Mucosa of rectum (tissue), 2 donors: ENCODE measurements at regions not wholly inside any gene's neighbourhood (a gene's known extent, or its start where the extent isn't known, plus 50 kb on each side); places are given as distances from the start of the nearest gene placed in this dataset.
"Not testable (repeated sequence)": the region's sequence is repeated elsewhere in the genome, so short reads cannot be mapped to it uniquely, and the experiment has no call there.

Experiments
- H3K27ac ChIP-seq, 2 donors: one replicate each; pipeline ENCODE4 v1.7.0; 2013; ENCODE audit warnings: inconsistent platforms in 2 of 2, low read depth in 2 of 2, low read length in 2 of 2
- H3K27me3 ChIP-seq, 2 donors: one replicate each; pipeline ENCODE4 v1.7.0; 2013; ENCODE audit warnings: low read length in 2 of 2; ENCODE audit not compliant: control insufficient read depth in 2 of 2, insufficient read depth in 2 of 2
- H3K36me3 ChIP-seq, 2 donors: one replicate each; pipeline ENCODE4 v1.7.0; 2013; ENCODE audit warnings: low read length in 2 of 2; ENCODE audit not compliant: control insufficient read depth in 2 of 2, insufficient read depth in 2 of 2
- H3K4me1 ChIP-seq, 2 donors: one replicate each; pipeline ENCODE4 v1.7.0; 2013; ENCODE audit warnings: low read length in 2 of 2, mild to moderate bottlenecking in 1 of 2; ENCODE audit not compliant: control insufficient read depth in 2 of 2, insufficient read depth in 2 of 2
- H3K4me3 ChIP-seq, 2 donors: one replicate each; pipeline ENCODE4 v1.7.0; 2013; ENCODE audit warnings: low read length in 2 of 2
- H3K9ac ChIP-seq, 2 donors: one replicate each; pipeline ENCODE4 v1.7.0; 2013; ENCODE audit warnings: low read length in 2 of 2, low read depth in 1 of 2, mild to moderate bottlenecking in 1 of 2
- H3K9me3 ChIP-seq, 2 donors: one replicate each; pipeline ENCODE4 v1.7.0; 2013; ENCODE audit warnings: low read length in 2 of 2; ENCODE audit not compliant: control insufficient read depth in 2 of 2
- donor health status: healthy.
- donor health status: Normal muscosa, but diverticular disease.

DNA sequence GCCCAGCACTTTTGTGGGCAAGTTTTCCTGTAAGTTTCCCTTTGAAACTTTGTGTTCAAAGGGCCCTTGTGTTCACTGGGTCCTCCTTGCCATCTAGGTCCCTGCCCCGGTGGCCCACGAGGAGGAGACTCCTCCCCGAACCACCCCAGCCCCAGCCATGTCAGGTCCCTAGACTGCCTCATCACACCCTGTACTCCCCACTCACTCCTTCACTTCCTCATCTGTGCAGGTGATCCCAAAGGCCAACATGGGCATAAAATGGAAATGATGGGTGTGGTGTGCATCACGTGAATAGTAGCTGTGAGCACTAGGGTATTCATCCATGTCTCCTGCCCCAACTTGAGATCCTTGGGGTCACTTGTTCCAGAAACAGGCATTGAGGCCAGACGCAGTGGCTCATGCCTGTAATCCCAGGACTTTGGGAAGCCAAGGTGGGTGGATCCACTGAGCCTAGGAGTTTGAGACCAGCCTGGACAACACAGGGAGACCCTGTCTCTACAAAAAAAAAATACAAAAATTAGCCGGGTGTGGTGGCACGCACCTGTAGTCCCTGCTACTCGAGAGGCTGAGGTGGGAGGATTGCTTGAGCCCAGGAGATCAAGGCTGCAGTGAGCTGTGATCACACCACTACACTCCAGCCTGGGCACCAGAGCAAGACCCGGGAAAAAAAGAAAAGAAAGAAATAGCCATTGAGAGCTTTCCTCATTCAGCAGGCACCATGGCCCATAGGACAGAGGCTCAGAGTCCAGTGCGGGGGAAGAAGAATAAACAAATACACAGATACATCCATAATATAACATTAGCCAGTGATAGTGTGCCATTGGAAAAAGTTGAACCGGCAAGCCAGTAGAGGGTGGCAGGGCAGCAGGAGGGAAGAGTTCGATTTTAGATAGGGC lies 74.5 kb downstream of the KATNIP start:
- Histone ChIP-seq H3K27me3 (no peaks in the 10 kb centered on the region), H3K27ac (peak overlapping the region; percentile 75 to 81), H3K36me3 (peaks cover 0 to 2% of the 10 kb centered on the region in 2 donors), H3K9me3 (no peaks in the 10 kb centered on the region), H3K9ac (no peak overlapping the region), H3K4me1 (peaks cover 34 to 50% of the 10 kb centered on the region in 2 donors), H3K4me3 (no peak overlapping the region)

DNA sequence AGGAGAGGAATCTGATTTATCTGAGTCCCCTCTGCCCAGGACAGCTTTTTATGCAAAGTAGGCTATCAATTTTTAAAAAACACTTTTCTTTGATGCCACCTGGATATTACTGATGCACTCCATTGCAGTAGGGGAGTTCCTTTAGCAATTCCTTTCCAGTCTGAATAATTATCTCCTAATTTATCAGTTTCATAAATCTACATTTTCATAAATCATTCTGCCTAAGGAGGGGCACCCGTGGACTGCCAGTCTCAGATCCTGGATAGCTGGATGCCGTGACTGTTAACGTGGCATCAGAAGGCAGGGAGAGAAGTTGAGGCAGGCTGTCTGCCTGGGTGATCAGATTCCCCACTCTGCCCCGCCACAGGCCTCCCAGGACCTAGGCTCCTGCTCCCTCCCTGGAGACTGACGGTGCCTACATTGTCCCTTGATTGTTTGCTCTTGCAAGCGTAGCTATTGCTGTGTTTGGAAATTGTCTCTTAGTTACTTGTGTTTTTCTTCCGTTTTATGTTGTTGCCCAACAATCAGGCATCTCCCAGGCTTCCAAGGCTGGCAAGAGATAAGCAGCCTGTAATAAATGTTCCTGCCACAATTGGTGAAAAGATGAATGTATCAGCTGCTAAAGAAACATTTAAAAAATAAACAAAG lies 75.2 kb downstream of the KATNIP start:
- Histone ChIP-seq H3K36me3 (peaks cover 0 to 2% of the 10 kb centered on the region in 2 donors), H3K27me3 (no peaks in the 10 kb centered on the region), H3K9ac (peak overlapping the region in 1 of 2 donors; percentile 31), H3K4me1 (peaks cover 34 to 50% of the 10 kb centered on the region in 2 donors), H3K4me3 (peak overlapping the region; percentile 20 to 24), H3K9me3 (no peaks in the 10 kb centered on the region), H3K27ac (peak overlapping the region; percentile 75 to 81)

DNA sequence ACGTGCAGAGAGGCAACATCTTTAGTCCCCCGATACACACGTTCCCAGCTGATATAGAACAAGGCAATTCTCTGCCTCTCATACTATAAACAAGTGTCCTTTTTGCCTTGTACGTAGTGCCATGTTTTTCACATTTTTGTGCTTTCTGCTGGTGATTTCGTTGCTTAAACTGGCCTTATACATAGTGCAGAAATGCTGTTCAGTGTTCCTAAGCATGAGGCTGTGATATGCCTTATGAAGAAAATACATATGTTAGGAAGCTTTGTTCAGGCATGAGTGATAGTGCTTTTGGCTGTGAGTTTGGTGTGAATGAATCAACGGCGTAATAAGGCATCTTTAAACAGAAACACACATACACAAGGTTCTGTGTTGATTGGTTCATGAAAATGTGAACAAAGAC lies 77.2 kb downstream of the KATNIP start:
- no peak overlapping the region for H3K9ac ChIP-seq
- H3K36me3 ChIP-seq = peaks cover 0 to 6% of the 10 kb centered on the region in 2 donors
- H3K27ac ChIP-seq = peak overlapping the region; percentile 75 to 81
- no peak overlapping the region for H3K4me3 ChIP-seq
- peaks cover 34 to 50% of the 10 kb centered on the region in 2 donors for H3K4me1 ChIP-seq
- no peaks in the 10 kb centered on the region for H3K27me3 ChIP-seq
- H3K9me3 ChIP-seq = no peaks in the 10 kb centered on the region

DNA sequence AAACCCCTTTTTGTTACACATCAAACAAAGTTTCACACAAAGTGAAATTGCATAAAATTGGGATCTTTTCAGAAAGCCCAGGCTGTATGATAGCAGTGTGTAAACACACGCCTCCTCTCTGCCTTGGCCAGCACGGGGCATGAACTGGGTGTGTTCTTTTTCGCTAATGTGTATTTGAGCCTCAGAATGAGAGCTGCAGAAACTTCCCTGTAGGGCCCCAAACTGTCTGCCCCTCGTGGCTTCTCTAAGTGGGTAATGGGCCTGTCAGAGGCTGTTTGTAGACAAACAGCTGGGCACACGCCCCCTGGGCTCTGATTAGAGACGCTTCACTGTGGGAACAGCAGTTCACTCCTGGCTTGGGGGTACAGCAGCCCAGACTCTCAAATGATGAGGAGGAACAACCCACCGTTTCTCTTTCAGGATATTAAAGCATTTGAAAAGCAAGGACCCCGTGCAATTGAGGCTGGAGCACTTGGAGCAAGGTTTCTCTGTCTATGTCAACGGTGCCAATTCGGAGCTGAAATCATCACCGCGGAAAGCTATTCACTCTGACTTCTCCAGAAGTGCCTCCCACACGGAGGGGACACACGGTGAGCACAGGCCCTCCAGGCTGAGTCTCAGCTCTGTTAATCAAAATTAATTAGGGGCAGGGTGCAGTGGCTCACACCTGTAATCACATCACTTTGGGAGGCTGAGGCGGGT lies 78.4 kb downstream of the KATNIP start:
- no peaks in the 10 kb centered on the region for H3K27me3 ChIP-seq
- H3K27ac ChIP-seq = peak overlapping the region; percentile 28 to 49
- H3K36me3 ChIP-seq = peaks cover 0 to 9% of the 10 kb centered on the region in 2 donors
- H3K4me3 ChIP-seq = no peak overlapping the region
- no peaks in the 10 kb centered on the region for H3K9me3 ChIP-seq
- peaks cover 34 to 50% of the 10 kb centered on the region in 2 donors for H3K4me1 ChIP-seq
- H3K9ac ChIP-seq = no peak overlapping the region

DNA sequence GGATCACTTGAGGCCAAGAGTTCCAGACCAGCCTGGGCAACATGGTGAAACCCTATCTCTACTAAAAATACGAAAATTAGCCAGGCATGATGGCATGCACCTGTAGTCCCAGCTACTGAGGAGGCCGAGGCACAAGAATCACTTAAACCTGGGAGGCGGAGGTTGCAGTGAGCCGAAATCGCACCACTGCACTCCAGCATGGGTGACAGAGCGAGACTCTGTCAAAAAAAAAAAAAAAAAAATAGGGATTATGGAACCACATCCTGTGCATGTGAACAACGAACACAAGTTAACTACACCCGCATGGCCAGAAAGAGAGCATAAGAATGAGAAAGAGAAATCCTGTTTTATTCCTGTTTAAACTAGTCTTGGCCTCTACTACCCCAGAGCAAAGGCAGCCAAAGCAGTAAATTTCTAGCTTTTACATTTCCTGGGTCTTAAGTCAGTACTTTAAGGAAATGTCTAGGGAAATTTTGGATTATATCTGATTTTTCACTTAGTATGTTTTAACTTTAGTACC lies 79.1 kb downstream of the KATNIP start:
- not testable (repeated sequence) for H3K9me3 ChIP-seq, H3K4me3 ChIP-seq, H3K27me3 ChIP-seq, H3K27ac ChIP-seq, H3K9ac ChIP-seq
- peaks cover 34 to 47% of the 10 kb centered on the region in 2 donors for H3K4me1 ChIP-seq
- peaks cover 0 to 14% of the 10 kb centered on the region in 2 donors for H3K36me3 ChIP-seq

DNA sequence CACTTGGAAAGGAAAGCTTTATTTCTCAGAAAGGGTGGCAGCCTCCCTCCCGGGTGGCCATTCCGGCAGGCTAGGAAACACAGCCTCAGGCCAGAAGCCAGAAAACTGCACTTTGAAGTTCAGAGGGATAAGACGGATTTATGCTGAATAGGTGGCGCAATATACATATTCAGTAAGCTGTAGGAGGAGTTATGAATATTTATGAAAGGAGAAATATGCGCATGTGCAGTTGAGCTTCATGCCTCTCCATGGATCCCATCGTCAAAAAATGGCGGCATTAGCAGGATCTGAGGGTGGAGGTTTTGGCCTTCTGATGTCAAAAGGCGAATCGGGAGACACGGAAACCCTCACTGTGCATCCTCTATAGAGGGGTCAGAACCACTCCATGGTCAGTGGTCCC lies 82.3 kb downstream of the KATNIP start:
- Histone ChIP-seq H3K9ac (no peak overlapping the region), H3K4me1 (peaks cover 20 to 21% of the 10 kb centered on the region in 2 donors), H3K36me3 (peaks cover 0 to 14% of the 10 kb centered on the region in 2 donors), H3K27me3 (no peaks in the 10 kb centered on the region), H3K4me3 (no peak overlapping the region), H3K27ac (no peak overlapping the region), H3K9me3 (no peaks in the 10 kb centered on the region)

DNA sequence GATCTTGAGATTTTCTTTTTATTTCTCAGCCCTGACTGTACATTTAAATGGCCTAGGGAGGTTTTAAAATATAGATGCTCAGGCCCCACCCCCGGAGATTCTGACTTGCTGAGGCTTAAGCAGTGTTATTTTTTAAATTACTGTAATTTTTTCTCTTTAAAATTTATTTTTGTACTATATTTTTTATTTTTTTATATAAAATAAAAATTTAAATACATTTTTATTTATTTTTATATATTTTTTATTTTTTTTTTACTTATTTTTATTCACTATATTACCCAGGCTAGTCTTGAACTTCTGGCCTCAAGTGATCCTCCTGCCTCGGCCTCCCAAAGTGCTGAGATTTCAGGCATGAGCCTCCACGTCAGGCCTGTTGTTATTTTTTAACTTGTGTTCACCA lies 83.3 kb downstream of the KATNIP start:
- H3K36me3 ChIP-seq = peaks cover 0 to 14% of the 10 kb centered on the region in 2 donors
- H3K27me3 ChIP-seq = no peaks in the 10 kb centered on the region
- H3K4me3 ChIP-seq = no peak overlapping the region
- no peak overlapping the region for H3K9ac ChIP-seq
- no peaks in the 10 kb centered on the region for H3K9me3 ChIP-seq
- peaks cover 15 to 16% of the 10 kb centered on the region in 2 donors for H3K4me1 ChIP-seq
- no peak overlapping the region for H3K27ac ChIP-seq

DNA sequence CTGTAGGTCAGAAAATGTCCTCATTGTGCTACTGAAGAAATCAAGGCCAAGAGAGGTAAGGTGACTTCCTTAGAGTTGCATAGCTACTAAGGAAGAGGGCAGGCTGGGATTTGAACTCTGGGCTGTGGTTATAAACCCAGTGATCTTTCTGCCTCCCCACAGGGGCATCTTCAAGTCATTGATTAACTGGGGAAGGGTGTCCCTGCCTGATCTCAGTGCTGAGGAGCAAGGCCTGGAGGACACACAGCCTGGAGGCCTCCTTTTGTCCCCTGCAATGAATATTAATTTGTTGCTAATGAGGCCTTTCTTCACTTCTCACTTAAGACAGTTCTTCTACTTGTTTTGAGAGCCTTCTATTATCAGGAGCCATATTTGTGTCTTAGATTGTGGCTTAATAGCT lies 83.8 kb downstream of the KATNIP start:
- Histone ChIP-seq H3K27ac (no peak overlapping the region), H3K9ac (no peak overlapping the region), H3K27me3 (no peaks in the 10 kb centered on the region), H3K4me3 (no peak overlapping the region), H3K9me3 (no peaks in the 10 kb centered on the region), H3K36me3 (peaks cover 0 to 14% of the 10 kb centered on the region in 2 donors), H3K4me1 (peaks cover 15% of the 10 kb centered on the region in 2 donors)

DNA sequence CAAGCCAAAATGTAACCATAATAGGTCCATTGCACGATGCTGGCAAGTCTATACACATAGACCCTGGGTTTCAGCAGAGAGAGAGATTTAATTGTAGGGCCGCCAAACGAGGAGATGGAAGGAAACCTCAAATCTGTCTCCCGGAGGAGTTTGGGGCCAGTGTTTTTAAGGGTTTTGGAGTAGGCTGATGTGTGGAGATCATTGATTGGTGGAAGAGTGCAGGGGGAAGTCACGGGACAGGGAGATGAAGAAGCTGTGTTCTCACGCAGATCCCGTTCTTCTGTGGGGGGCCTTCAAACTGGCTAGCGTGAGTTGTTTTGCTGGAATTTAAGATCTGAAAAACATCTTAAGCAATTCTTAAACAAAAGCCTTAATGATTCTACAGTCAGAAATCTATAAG lies 84.8 kb downstream of the KATNIP start:
- H3K9me3 ChIP-seq = no peaks in the 10 kb centered on the region
- H3K27ac ChIP-seq = no peak overlapping the region
- H3K4me1 ChIP-seq = peaks cover 22 to 25% of the 10 kb centered on the region in 2 donors
- H3K27me3 ChIP-seq = no peaks in the 10 kb centered on the region
- H3K4me3 ChIP-seq = no peak overlapping the region
- no peak overlapping the region for H3K9ac ChIP-seq
- peaks cover 0 to 14% of the 10 kb centered on the region in 2 donors for H3K36me3 ChIP-seq
